BLaER1 (cell line): ENCODE measurements at regions not wholly inside any gene's neighbourhood (a gene's known extent, or its start where the extent isn't known, plus 50 kb on each side); places are given as distances from the start of the nearest gene placed in this dataset.

Experiments
- H3K27ac ChIP-seq: shearing (Covaris generic); formaldehyde crosslinking; 2 replicates; pipeline ENCODE4 v1.8.1; 2022
- H3K27me3 ChIP-seq: shearing (Covaris generic); formaldehyde crosslinking; 2 replicates; pipeline ENCODE4 v1.8.1; 2022
- H3K36me3 ChIP-seq: shearing (Covaris generic); formaldehyde crosslinking; 2 replicates; pipeline ENCODE4 v1.8.1; 2022
- H3K4me1 ChIP-seq: shearing (Covaris generic); formaldehyde crosslinking; 2 replicates; pipeline ENCODE4 v1.8.1; 2022
- H3K4me2 ChIP-seq: shearing (Covaris generic); formaldehyde crosslinking; 2 replicates; pipeline ENCODE4 v1.8.1; 2022
- H3K4me3 ChIP-seq: shearing (Covaris generic); formaldehyde crosslinking; 2 replicates; pipeline ENCODE4 v1.8.1; 2022
- H3K9ac ChIP-seq: shearing (Covaris generic); formaldehyde crosslinking; 2 replicates; pipeline ENCODE4 v1.8.1; 2022
- H3K9me3 ChIP-seq: shearing (Covaris generic); formaldehyde crosslinking; 2 replicates; pipeline ENCODE4 v1.8.1; 2022
- H4K20me1 ChIP-seq: shearing (Covaris generic); formaldehyde crosslinking; 2 replicates; pipeline ENCODE4 v1.8.1; 2022
- Cebpa-rat ChIP-seq: shearing (Covaris generic); IDR thresholded peaks from 2 replicates; pipeline ENCODE4 v1.8.1; 2022

GRCh38 chr14:85222341-85222740 is 307.6 kb upstream of the FLRT2 start:
- H3K27me3 ChIP-seq: no peaks in the 10 kb centered on the region
- no peaks in the 10 kb centered on the region for H3K4me1 ChIP-seq
- H3K4me3 ChIP-seq: no peak overlapping the region
- H3K27ac ChIP-seq: no peak overlapping the region
- H3K9me3 ChIP-seq: no peaks in the 10 kb centered on the region
- H3K36me3 ChIP-seq: no peaks in the 10 kb centered on the region
- H3K9ac ChIP-seq: no peak overlapping the region
- no peak overlapping the region for H3K4me2 ChIP-seq
- no peak for TF ChIP-seq Cebpa-rat
- H4K20me1 ChIP-seq: no peaks in the 10 kb centered on the region

DNA sequence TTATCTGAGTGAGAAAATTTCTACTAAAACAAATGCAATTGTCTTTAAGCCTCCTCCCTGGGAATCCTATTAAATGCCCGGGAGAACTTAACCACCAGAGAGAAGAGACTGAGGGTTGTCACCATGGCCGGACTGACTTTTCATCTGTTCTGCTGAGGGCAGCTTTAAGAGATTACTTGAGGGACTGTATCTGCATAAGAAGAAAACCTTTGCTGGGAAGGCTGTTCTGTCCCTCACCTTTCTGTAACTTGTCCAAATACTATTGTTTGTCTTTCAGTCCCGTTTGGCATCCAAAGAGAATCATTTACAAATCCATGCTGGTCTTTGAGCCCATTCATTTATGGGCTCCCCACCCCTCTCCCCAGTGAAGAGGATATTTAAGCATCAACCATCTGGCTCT is 306.3 kb upstream of the FLRT2 start:
- Histone ChIP-seq H3K36me3 (no peaks in the 10 kb centered on the region), H3K9me3 (no peaks in the 10 kb centered on the region), H3K4me2 (no peak overlapping the region), H4K20me1 (no peaks in the 10 kb centered on the region), H3K4me1 (no peaks in the 10 kb centered on the region), H3K9ac (no peak overlapping the region), H3K4me3 (no peak overlapping the region), H3K27ac (no peak overlapping the region), H3K27me3 (no peaks in the 10 kb centered on the region)
- TF ChIP-seq Cebpa-rat: no peak

DNA sequence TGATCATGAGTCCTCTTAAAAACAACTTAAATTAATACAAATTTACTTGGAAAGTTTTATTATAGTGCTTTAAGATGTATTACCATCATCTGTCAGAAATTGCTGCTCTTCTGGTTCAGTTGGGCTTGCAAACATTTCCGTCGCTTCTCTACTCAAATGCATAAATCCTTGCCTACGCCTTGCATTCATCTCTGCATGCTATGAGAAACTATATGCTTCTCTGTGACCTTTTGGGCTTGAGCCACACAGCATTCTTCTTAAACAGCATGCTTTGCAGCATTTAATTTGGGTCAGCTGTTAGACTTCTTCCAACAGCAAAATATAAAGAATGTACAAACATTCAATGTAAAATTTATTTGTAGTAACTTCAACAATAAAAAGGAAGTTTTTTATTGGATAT is 305.7 kb upstream of the FLRT2 start:
- no peaks in the 10 kb centered on the region for H3K9me3 ChIP-seq
- no peak for TF ChIP-seq Cebpa-rat
- no peak overlapping the region for H3K4me2 ChIP-seq
- no peak overlapping the region for H3K9ac ChIP-seq
- H4K20me1 ChIP-seq: no peaks in the 10 kb centered on the region
- H3K4me1 ChIP-seq: no peaks in the 10 kb centered on the region
- H3K27ac ChIP-seq: no peak overlapping the region
- no peaks in the 10 kb centered on the region for H3K36me3 ChIP-seq
- H3K27me3 ChIP-seq: no peaks in the 10 kb centered on the region
- H3K4me3 ChIP-seq: no peak overlapping the region

- Histone ChIP-seq H4K20me1 (no peaks in the 10 kb centered on the region), H3K27me3 (no peaks in the 10 kb centered on the region), H3K4me2 (no peak overlapping the region), H3K27ac (no peak overlapping the region), H3K4me3 (no peak overlapping the region), H3K4me1 (no peaks in the 10 kb centered on the region), H3K9me3 (no peaks in the 10 kb centered on the region), H3K36me3 (no peaks in the 10 kb centered on the region), H3K9ac (no peak overlapping the region)
- no peak for TF ChIP-seq Cebpa-rat
These were observed 296.2 kb upstream of the FLRT2 start for GRCh38 chr14:85233756-85234155.

- no peaks in the 10 kb centered on the region for H3K36me3 ChIP-seq
- no peaks in the 10 kb centered on the region for H4K20me1 ChIP-seq
- no peak overlapping the region for H3K4me2 ChIP-seq
- no peak for TF ChIP-seq Cebpa-rat
- no peaks in the 10 kb centered on the region for H3K27me3 ChIP-seq
- H3K4me3 ChIP-seq: no peak overlapping the region
- no peak overlapping the region for H3K9ac ChIP-seq
- H3K9me3 ChIP-seq: no peaks in the 10 kb centered on the region
- H3K4me1 ChIP-seq: no peaks in the 10 kb centered on the region
- H3K27ac ChIP-seq: no peak overlapping the region
These were observed 295.6 kb upstream of the FLRT2 start for GRCh38 chr14:85234156-85235025.

DNA sequence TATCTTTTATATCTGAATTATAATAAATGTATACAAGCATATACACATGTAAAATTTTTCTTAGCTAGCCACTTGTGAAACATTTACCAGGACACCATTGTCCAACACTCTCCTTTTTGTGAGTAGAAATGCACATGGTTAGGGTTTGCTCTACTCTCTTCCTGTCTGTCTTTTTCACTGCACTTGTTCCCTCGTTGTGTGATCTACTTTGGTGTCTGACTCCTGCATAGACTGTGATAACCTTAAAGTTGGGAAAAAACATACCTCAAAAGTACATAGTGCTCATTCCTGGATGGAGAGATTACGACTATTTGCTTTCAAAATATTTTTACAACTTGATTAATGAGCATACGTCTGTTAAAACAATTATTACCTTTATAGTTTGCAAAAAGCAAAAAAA is 294.1 kb upstream of the FLRT2 start:
- Histone ChIP-seq H3K4me2 (no peak overlapping the region), H3K36me3 (no peaks in the 10 kb centered on the region), H3K27ac (no peak overlapping the region), H4K20me1 (no peaks in the 10 kb centered on the region), H3K27me3 (no peaks in the 10 kb centered on the region), H3K9me3 (no peaks in the 10 kb centered on the region), H3K4me3 (no peak overlapping the region), H3K9ac (no peak overlapping the region), H3K4me1 (no peaks in the 10 kb centered on the region)
- no peak for TF ChIP-seq Cebpa-rat

DNA sequence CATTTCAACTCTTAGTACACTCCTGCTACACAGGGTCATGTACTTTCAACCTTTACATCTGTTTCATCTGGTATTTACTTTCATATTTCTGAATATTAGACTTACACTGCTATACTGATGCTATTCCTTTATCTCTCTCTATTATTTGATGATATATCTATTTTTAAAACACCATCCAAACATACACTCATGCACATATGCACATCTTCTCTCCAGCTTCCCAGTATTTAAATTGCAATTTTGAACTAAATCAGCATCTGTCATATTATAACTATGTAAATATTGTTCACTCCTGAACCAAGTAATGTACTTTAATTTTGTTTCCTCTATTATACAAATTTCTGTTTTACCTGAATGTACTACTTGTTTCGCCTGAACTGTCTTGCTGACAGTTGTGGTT is 293.6 kb upstream of the FLRT2 start:
- Histone ChIP-seq H3K4me1 (no peaks in the 10 kb centered on the region), H3K9me3 (no peaks in the 10 kb centered on the region), H3K9ac (no peak overlapping the region), H3K27me3 (no peaks in the 10 kb centered on the region), H3K27ac (no peak overlapping the region), H3K36me3 (no peaks in the 10 kb centered on the region), H3K4me3 (no peak overlapping the region), H4K20me1 (no peaks in the 10 kb centered on the region), H3K4me2 (no peak overlapping the region)
- no peak for TF ChIP-seq Cebpa-rat

DNA sequence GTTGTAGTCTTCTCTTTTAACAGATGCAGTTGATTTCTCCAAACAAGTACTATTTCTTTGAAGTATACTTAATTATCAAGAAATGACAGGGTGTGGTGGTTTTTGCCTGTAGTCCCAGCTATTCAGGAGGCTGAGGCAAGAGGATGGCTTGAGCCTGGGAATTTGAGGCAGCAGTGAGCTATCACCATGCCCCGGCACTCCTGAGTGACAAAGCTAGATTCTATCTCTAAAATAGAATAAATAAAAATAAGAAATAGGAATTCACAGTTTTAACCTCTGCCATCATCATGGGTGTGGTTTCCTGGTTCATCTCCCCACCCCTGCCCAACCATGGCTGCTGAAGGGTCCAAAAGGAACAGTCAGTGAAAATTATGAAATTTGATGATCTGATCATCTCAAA is 290.2 kb upstream of the FLRT2 start:
- Histone ChIP-seq H3K27me3 (no peaks in the 10 kb centered on the region), H3K36me3 (no peaks in the 10 kb centered on the region), H3K9ac (no peak overlapping the region), H3K4me3 (no peak overlapping the region), H3K27ac (no peak overlapping the region), H3K9me3 (no peaks in the 10 kb centered on the region), H4K20me1 (no peaks in the 10 kb centered on the region), H3K4me1 (no peaks in the 10 kb centered on the region), H3K4me2 (no peak overlapping the region)
- TF ChIP-seq Cebpa-rat: no peak

GRCh38 chr14:85241022-85241855 is 288.7 kb upstream of the FLRT2 start:
- no peaks in the 10 kb centered on the region for H3K27me3 ChIP-seq
- H4K20me1 ChIP-seq: no peaks in the 10 kb centered on the region
- H3K9me3 ChIP-seq: no peaks in the 10 kb centered on the region
- H3K4me1 ChIP-seq: no peaks in the 10 kb centered on the region
- H3K4me3 ChIP-seq: no peak overlapping the region
- no peaks in the 10 kb centered on the region for H3K36me3 ChIP-seq
- no peak overlapping the region for H3K9ac ChIP-seq
- H3K4me2 ChIP-seq: no peak overlapping the region
- H3K27ac ChIP-seq: no peak overlapping the region
- no peak for TF ChIP-seq Cebpa-rat

DNA sequence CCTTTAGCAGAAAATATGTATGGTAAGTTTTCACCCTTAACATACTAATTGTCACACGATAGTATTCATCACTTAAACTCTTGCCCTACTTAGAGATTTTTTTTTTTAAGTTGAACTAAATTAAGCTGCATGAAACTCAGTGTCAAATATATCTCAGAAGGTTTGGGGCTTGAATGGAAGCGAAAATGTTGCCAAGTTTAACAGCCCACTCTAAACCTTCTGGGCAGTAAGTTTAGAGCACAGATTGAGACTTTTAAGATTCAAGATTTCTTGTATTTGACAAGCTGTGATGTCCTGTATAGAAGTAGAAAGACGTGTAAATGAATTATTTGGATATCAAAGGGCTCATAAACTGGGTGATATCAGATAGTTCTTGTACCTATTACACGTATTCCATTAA is 287.3 kb upstream of the FLRT2 start:
- no peaks in the 10 kb centered on the region for H3K4me1 ChIP-seq
- H4K20me1 ChIP-seq: no peaks in the 10 kb centered on the region
- no peaks in the 10 kb centered on the region for H3K27me3 ChIP-seq
- H3K9ac ChIP-seq: no peak overlapping the region
- no peak for TF ChIP-seq Cebpa-rat
- no peaks in the 10 kb centered on the region for H3K9me3 ChIP-seq
- H3K27ac ChIP-seq: no peak overlapping the region
- H3K4me2 ChIP-seq: no peak overlapping the region
- H3K36me3 ChIP-seq: no peaks in the 10 kb centered on the region
- H3K4me3 ChIP-seq: no peak overlapping the region
